AG09309 (cell line): ENCODE measurements at regions not wholly inside any gene's neighbourhood (a gene's known extent, or its start where the extent isn't known, plus 50 kb on each side); places are given as distances from the start of the nearest gene placed in this dataset.

Experiments used
- DNase-seq: peaks from one replicate; pipeline ENCODE4 v3.0.0-alpha.2; 2010; ENCODE audit warnings: low read depth
- H3K4me3 ChIP-seq: 2 replicates; pipeline ENCODE4 v1.5.1; 2011; ENCODE audit warnings: mild to moderate bottlenecking, low read depth, low read length, moderate library complexity; ENCODE audit not compliant: control insufficient read depth
- TF ChIP-seq, protein P1 (sequence below): IDR thresholded peaks from 2 replicates; pipeline ENCODE4 v1.5.1; 2011; ENCODE audit warnings: mild to moderate bottlenecking, low read depth, low read length, inconsistent platforms; ENCODE audit not compliant: insufficient read depth, control insufficient read depth; ENCODE audit errors: missing control alignments

DNA sequence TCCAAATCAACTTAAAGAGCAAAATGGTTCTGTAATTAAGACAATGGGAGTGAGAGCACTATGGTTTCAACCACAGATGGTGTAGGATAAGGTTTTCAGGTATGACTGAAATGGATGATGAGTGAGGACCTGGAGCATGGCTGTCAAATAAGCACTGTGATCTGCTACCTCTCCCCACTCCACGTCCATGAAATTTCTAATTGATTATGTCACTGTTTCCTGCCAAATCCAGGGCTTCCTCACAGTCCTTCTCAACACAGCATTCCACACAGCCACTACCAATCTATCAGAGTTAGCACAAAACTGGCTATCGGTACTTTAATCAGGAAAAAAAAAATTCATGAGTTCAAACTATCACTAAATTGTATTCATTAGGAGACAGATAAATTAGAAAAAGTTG lies 420.4 kb upstream of the WWC1 start:
- TF ChIP-seq, protein P1, sequence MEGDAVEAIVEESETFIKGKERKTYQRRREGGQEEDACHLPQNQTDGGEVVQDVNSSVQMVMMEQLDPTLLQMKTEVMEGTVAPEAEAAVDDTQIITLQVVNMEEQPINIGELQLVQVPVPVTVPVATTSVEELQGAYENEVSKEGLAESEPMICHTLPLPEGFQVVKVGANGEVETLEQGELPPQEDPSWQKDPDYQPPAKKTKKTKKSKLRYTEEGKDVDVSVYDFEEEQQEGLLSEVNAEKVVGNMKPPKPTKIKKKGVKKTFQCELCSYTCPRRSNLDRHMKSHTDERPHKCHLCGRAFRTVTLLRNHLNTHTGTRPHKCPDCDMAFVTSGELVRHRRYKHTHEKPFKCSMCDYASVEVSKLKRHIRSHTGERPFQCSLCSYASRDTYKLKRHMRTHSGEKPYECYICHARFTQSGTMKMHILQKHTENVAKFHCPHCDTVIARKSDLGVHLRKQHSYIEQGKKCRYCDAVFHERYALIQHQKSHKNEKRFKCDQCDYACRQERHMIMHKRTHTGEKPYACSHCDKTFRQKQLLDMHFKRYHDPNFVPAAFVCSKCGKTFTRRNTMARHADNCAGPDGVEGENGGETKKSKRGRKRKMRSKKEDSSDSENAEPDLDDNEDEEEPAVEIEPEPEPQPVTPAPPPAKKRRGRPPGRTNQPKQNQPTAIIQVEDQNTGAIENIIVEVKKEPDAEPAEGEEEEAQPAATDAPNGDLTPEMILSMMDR: no peak
- no peak overlapping the region for H3K4me3 ChIP-seq
- DNase-seq: no peak

DNA sequence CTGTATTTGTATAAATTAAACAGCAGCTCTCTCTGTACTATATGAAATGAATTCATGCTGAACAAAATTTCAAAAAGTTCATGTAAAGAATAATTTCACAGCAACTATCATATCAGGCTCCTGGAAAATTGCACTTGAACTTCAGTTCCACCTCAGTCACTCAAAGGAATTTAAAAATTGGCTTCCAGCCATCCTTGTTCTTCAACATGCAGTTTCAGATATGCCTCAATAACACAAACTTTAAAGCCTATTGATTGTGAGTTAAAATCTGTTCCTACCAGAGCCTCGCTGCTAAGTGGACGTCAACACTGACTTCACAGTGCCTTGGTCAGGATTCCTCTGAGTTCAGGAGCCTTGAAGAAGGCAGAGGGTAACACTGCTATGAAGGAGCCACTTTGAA lies 418.7 kb upstream of the WWC1 start:
- DNase-seq: no peak
- H3K4me3 ChIP-seq: no peak overlapping the region
- TF ChIP-seq, protein P1: no peak

DNA sequence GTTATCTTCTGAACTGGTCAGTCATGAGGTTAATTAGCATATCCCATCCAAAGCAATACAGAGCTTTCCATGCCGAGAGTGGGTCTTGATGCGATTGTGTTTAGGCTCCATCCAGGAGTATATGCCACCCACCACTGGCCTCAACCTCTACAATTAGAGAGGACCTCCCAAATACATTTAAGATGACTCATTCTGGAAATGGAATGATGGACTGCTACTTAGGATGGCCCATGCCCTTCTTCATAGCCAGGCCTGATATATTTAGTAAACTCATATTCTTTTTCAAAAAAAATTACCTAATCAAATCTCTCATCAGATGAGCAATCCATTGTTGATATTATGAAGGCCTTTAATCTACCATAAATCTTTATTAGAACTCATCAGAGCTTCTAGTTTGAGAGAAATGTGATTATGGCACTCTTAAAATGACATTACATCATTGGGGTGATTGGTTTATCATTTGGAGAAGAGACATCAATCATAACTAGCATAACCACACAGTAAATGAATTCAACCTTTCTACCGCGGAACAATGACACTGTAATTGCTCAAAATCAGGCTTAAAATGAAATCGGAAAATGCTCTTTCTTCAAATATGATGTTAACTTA lies 414.2 kb upstream of the WWC1 start:
- no peak for DNase-seq

DNA sequence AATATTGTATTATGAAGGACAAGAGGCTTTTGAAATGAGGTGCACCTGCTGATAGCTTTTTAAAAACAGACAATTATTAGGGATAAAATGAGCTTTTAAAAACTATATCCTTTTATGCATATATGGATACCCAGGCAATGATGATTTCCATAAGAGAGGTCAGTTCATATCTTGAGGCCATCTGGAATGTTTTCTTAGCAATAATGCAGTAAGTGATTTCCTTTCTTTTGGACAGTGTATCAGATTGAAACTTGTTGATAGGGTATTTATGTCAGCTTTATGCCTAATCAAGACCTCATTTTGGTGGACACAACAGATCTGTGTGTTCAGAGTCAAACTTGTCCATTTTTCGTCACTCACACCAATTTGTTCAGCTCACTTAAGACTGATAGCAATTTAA lies 413.5 kb upstream of the WWC1 start:
- TF ChIP-seq, protein P1: no peak
- H3K4me3 ChIP-seq: no peak overlapping the region
- DNase-seq: no peak

More for the DNA sequence above, 414.2 kb upstream of the WWC1 start:
- TF ChIP-seq, protein P1: no peak
- no peak overlapping the region for H3K4me3 ChIP-seq

DNA sequence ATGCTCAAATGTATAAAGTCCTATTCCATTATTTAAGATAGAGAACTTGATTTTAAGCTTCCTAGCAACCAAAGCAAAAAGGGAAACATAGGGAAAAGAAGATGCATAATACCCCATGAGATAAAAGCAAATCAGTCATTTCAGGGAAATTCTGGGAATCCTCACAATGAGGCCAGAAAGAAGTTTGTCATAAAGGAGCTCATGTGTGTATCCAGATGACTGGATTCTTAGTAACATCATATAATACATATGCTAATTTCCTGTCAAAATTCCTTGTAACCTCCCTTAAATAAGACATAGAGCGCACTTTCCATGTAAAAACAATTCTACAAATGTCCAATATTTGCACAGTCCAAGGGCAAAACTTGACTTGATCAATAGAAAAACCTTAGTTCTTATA lies 411.0 kb upstream of the WWC1 start:
- TF ChIP-seq, protein P1: no peak
- no peak overlapping the region for H3K4me3 ChIP-seq
- no peak for DNase-seq

DNA sequence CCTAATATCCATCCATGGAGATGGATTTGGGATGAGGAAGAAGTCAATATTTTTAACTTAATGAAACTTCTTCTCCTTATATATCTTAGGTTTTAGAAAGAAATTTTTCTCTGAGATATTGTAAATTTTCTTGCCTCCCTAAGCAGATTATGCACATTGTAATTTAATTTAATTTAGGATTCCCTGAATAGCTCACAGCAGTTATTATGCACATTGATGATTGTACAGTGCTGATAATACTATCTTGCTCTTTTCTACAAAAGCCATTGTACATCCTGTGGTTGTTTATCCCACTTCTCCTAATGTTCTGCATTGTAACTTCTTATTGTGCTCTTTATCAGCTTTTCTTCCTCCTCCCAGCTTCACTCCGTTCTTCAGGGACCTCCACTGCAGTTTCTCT lies 410.4 kb upstream of the WWC1 start:
- TF ChIP-seq, protein P1: no peak
- DNase-seq: no peak
- H3K4me3 ChIP-seq: no peak overlapping the region

DNA sequence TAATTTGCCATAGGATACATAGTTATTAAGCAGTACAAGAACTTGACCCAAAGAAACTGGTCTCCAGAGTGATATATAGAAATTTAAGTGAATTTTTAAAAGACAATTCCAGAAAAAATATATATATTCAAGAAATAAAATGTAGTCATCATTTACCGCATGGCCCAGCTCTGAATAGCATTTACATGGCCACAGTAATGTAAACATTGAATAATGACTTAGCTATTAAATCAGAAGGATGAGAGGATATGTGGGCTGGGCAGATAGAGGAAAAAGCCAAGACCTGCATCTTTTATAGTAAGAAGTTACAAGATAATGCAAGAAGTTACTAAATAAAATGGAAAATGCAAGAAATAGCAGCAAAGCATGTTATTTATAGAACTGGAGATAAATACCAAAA lies 405.2 kb upstream of the WWC1 start:
- no peak for DNase-seq
- H3K4me3 ChIP-seq: no peak overlapping the region
- TF ChIP-seq, protein P1: no peak
